HepG2 (cell line): ENCODE measurements at regions not wholly inside any gene's neighbourhood (a gene's known extent, or its start where the extent isn't known, plus 50 kb on each side); places are given as distances from the start of the nearest gene placed in this dataset.

Source experiments
- ATAC-seq: fragments of 200-7000 bp; cut with Tn5 transposase; 3 replicates; pipeline ENCODE4 v1.9.1; 2020; ENCODE audit warnings: mild to moderate bottlenecking, moderate library complexity
- BruUV-seq: library from RNA; stranded (reverse); fragments of 400-500 nt; replicated peaks from 2 replicates; lab custom pipeline; 2021; lab: Mats Ljungman, UMichigan
- CTCF ChIA-PET: fragments of 300-600 bp; formaldehyde crosslinking; extraction: SDS; loops from one replicate; lab custom pipeline; 2021; ENCODE audit warnings: low total read pairs, inconsistent platforms, low intra/inter-chr PET ratio; lab: Yijun Ruan, JAX
- POLR2A ChIA-PET: fragments of 350-600 bp; sonication (Branson Sonifier 250); formaldehyde crosslinking; loops from one replicate; lab custom pipeline; 2020; ENCODE audit warnings: antibody characterized with exemption, inconsistent platforms; lab: Yijun Ruan, JAX
- DNase-seq: peaks from one replicate; pipeline ENCODE4 v3.0.0-alpha.2; 2015; ENCODE audit warnings: low spot score
- FAIRE-seq: peaks from 3 replicates; lab custom pipeline; 2011; peaks lifted over from hg19 to GRCh38; lab: Jason Lieb, UNC
- H2AFZ ChIP-seq: one replicate; pipeline ENCODE4 v1.6.1; 2011; ENCODE audit warnings: low read length, inconsistent platforms
- H3K27ac ChIP-seq: fragments of 300-600 bp; 3 replicates; pipeline ENCODE4 v1.8.0; 2011; ENCODE audit warnings: mixed run types, mild to moderate bottlenecking, mixed read lengths, low read length, inconsistent platforms; ENCODE audit not compliant: insufficient read depth; ENCODE audit errors: extremely low read length
- H3K27me3 ChIP-seq, 2 experiments: fragments of 200-600 bp in 1 of 2; 2 replicates in 1 of 2; 3 replicates in 1 of 2; pipeline versions ENCODE4 v1.6.0 to v1.8.0; 2011; ENCODE audit warnings: low read length in 2 of 2, mild to moderate bottlenecking in 2 of 2, moderate library complexity in 2 of 2, inconsistent platforms in 1 of 2; ENCODE audit not compliant: insufficient read depth in 2 of 2, control insufficient read depth in 1 of 2
- H3K36me3 ChIP-seq, 2 experiments: fragments of 200-600 bp in 1 of 2; replicated peaks in 1 of 2; 2 replicates in 1 of 2; 3 replicates in 1 of 2; pipeline versions ENCODE4 v1.5.1 to v1.8.0; 2011; ENCODE audit warnings: low read length in 2 of 2, inconsistent platforms in 1 of 2; ENCODE audit not compliant: insufficient read depth in 2 of 2, control insufficient read depth in 1 of 2
- H3K4me1 ChIP-seq: 2 replicates; pipeline ENCODE4 v1.5.1; 2012; ENCODE audit warnings: low read length, inconsistent platforms; ENCODE audit not compliant: insufficient read depth
- H3K4me2 ChIP-seq: 2 replicates; pipeline ENCODE4 v1.6.0; 2011; ENCODE audit warnings: low read depth, low read length, inconsistent platforms
- H3K4me3 ChIP-seq, 3 experiments: fragments of 200-600 bp in 1 of 3; sonication (generic), shearing (Covaris generic) in 1 of 3; replicated peaks in 1 of 3; 2 replicates each; pipeline ENCODE4 v1.5.1; 2011 to 2016; ENCODE audit warnings: low read length in 3 of 3, inconsistent platforms in 2 of 3, low read depth in 2 of 3, mild to moderate bottlenecking in 2 of 3, control low read depth in 1 of 3, mixed read lengths in 1 of 3; ENCODE audit not compliant: insufficient read depth in 1 of 3
- H3K79me2 ChIP-seq: one replicate; pipeline ENCODE4 v1.6.1; 2011; ENCODE audit warnings: low read length, inconsistent platforms; ENCODE audit not compliant: insufficient read depth
- H3K9ac ChIP-seq: 2 replicates; pipeline ENCODE4 v1.6.0; 2011; ENCODE audit warnings: mild to moderate bottlenecking, low read depth, low read length, inconsistent platforms; ENCODE audit not compliant: insufficient read depth
- H3K9me3 ChIP-seq: 2 replicates; pipeline ENCODE4 v1.5.1; 2012; ENCODE audit warnings: mild to moderate bottlenecking, low read length
- H4K20me1 ChIP-seq: 2 replicates; pipeline ENCODE4 v1.6.0; 2011; ENCODE audit warnings: inconsistent platforms, mild to moderate bottlenecking, low read length, moderate library complexity; ENCODE audit not compliant: insufficient read depth
- MAFK ChIP-seq, 2 experiments: IDR thresholded peaks in 1 of 2; conservative IDR thresholded peaks in 1 of 2; 2 replicates each; pipeline ENCODE4 v1.6.1; 2011; ENCODE audit warnings: improper control_type of control experiment in 2 of 2, low read length in 2 of 2
- NFE2 ChIP-seq: sonication (generic); formaldehyde crosslinking; IDR thresholded peaks from 2 replicates; pipeline ENCODE4 v1.4.0; 2020; ENCODE audit warnings: missing genetic modification reagents
- NFIC ChIP-seq: IDR thresholded peaks from 2 replicates; pipeline ENCODE4 v1.6.1; 2012; ENCODE audit warnings: mild to moderate bottlenecking, low read length, inconsistent platforms
- REXO4 ChIP-seq: sonication (generic); formaldehyde crosslinking; IDR thresholded peaks from 2 replicates; pipeline ENCODE4 v1.8.0; 2022; ENCODE audit warnings: missing genetic modification reagents, mild to moderate bottlenecking, borderline replicate concordance
- ZNF562 ChIP-seq: sonication (generic); formaldehyde crosslinking; IDR thresholded peaks from 2 replicates; pipeline ENCODE4 v1.8.0; 2022; ENCODE audit warnings: missing genetic modification reagents, borderline replicate concordance
- ZNF572 ChIP-seq: sonication (generic); formaldehyde crosslinking; IDR thresholded peaks from 2 replicates; pipeline ENCODE4 v1.5.1; 2020; ENCODE audit warnings: mild to moderate bottlenecking, missing genetic modification reagents
- ZNF790 ChIP-seq: sonication (generic); formaldehyde crosslinking; IDR thresholded peaks from 2 replicates; pipeline ENCODE4 v1.8.0; 2022; ENCODE audit warnings: missing genetic modification reagents, mild to moderate bottlenecking, borderline replicate concordance
- WGBS: methylation state at CpG from one replicate; pipeline ENCODE4 v1.1.6; 2017; ENCODE audit warnings: low lambda C conversion rate; 5-methylcytosine and 5-hydroxymethylcytosine counted together
- in situ Hi-C: cut with HindIII; loops from 2 replicates; pipeline ENCODE4 v1.10.0; 2017; ENCODE audit warnings: low pct_unique_long_range_greater_than_20kb; ENCODE audit not compliant: extremely low pct_ligation_motif_present
- intact Hi-C: fragments of 100-400 bp; cut with micrococcal nuclease; formaldehyde crosslinking; loops from one replicate; pipeline ENCODE4 v1.10.0; 2022; ENCODE audit not compliant: unreplicated experiment

DNA sequence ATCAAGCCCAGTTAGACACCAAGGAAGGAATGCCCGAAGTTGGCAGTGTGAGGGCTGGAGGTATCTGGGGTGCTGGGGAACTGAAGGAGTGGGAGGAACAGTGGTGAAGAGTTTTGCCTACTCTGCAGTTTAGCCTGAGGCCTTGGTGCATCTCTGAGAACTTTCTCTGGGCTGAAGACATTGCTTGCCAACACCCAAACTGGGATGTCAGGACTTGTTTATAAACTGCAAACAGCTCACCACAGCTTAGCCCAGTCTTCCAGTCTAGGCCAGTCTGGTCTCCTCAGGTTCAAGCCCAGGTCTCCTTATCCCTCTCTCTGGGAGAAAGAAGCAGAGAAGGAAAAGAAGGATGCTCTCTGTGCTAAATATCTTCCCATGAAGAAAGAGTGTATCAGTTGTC lies 68.0 kb upstream of the BOC start:
- intact Hi-C loops, result no loop called here
- Histone ChIP-seq H2AFZ (no peak overlapping the region), H3K4me2 (no peak overlapping the region), H3K9ac (no peak overlapping the region), H3K9me3 (no peaks in the 10 kb centered on the region), H3K27me3 (no peaks in the 10 kb centered on the region), H3K4me1 (no peaks in the 10 kb centered on the region), H3K4me3 (no peak overlapping the region), H3K27ac (no peak overlapping the region), H3K79me2 (no peaks in the 10 kb centered on the region), H3K36me3 (no peaks in the 10 kb centered on the region), H4K20me1 (no peaks in the 10 kb centered on the region)
- 5% methylated on average over 1 of the region's 1 CpG for WGBS
- TF ChIP-seq NFE2 (CRISPR knock-in tag) (no peak), MAFK (conservative IDR thresholded peaks at IDR 0.05 in 1 of 2, IDR thresholded peaks at IDR 0.05 in 1 of 2; ENCODE audit: low read length in 2 of 2) (peak; percentile 18 to 35; a peak in 1 of 4 replicates), ZNF562 (no peak)
- no TSS peak for BruUV-seq
- no peak for DNase-seq
- ChIA-PET POLR2A (no interaction called here), CTCF (no interaction called here)
- no peak for FAIRE-seq
- in situ Hi-C loops, result no loop called here
- ATAC-seq, result no peak

DNA sequence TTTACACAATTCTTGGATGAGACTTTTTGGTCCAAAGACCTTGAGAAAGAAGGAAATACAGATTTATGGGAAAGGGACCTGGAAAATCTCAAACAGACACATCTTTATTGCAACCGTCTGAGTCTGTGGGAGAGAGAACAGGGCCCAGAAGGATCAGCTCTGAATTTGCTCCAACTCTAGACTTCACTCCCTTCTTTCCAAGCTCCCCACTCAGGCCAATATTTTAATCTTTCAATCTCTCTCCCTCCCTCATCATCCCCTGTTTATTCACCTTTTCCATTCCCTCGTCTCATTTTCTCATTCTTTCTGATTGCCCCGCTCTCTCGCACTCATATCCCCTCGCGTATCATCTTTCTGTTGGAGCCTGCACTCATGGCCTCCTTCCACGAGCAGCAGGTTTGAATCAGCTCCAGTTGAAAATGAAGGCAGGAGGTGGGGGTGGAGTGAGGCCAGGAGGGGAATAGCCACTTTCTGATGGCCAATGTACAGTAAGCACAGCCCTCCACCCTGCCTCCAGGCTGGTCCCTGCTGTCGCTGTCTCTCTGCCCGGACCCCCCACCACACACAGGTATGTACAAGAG lies 63.6 kb upstream of the BOC start:
- no peak for DNase-seq
- no peaks in the 10 kb centered on the region; a peak in 1 of 5 replicates for H3K27me3 ChIP-seq
- no peak overlapping the region for H3K27ac ChIP-seq
- H2AFZ ChIP-seq, result no peak overlapping the region
- H3K4me1 ChIP-seq, result no peaks in the 10 kb centered on the region
- no peaks in the 10 kb centered on the region for H4K20me1 ChIP-seq
- 47% methylated on average over 9 of the region's 9 CpGs for WGBS
- in situ Hi-C loops, result no loop called here
- intact Hi-C loops, result no loop called here
- H3K4me3 ChIP-seq, result no peak overlapping the region
- H3K79me2 ChIP-seq, result no peaks in the 10 kb centered on the region
- H3K9ac ChIP-seq, result no peak overlapping the region
- ATAC-seq, result no peak
- TF ChIP-seq NFIC (no peak), ZNF572 (no peak), ZNF790 (CRISPR knock-in tag) (no peak), REXO4 (CRISPR knock-in tag) (no peak)
- TF ChIP-seq, all 625 proteins: peak for 0
- CTCF ChIA-PET, result no interaction called here
- POLR2A ChIA-PET, result no interaction called here
- no peaks in the 10 kb centered on the region for H3K9me3 ChIP-seq
- no TSS peak for BruUV-seq
- H3K36me3 ChIP-seq, result no peaks in the 10 kb centered on the region
- no peak overlapping the region for H3K4me2 ChIP-seq
- no peak for FAIRE-seq
